ENCODE measurements at regions not wholly inside any gene's neighbourhood (a gene's known extent, or its start where the extent isn't known, plus 50 kb on each side); places are given as distances from the start of the nearest gene placed in this dataset.

GRCh38 chr1:186577633-186578032 is 102.6 kb downstream of the PTGS2 start:
- Histone ChIP-seq H3K27me3 (ENCODE audit: low read depth) (no peaks in the 10 kb centered on the region), H3K4me3 (no peak overlapping the region), H3K4me1 (no peaks in the 10 kb centered on the region), H3K27ac (replicated peaks) (no peak overlapping the region), H3K36me3 (no peaks in the 10 kb centered on the region), H3K9me3 (replicated peaks) (no peaks in the 10 kb centered on the region)
- TF ChIP-seq CTCF (IDR thresholded peaks at IDR 0.05; ENCODE audit: borderline replicate concordance), result no peak
- DNase-seq, result no peak
- intact Hi-C loops (cut with micrococcal nuclease), result no loop called here

GRCh38 chr1:186577216-186577615 is 103.0 kb downstream of the PTGS2 start:
- H3K27ac ChIP-seq (replicated peaks), result no peak overlapping the region
- intact Hi-C loops (cut with micrococcal nuclease), result no loop called here
- H3K36me3 ChIP-seq, result no peaks in the 10 kb centered on the region
- DNase-seq, result no peak
- no peaks in the 10 kb centered on the region for H3K27me3 ChIP-seq (ENCODE audit: low read depth)
- H3K9me3 ChIP-seq (replicated peaks), result no peaks in the 10 kb centered on the region
- no peak overlapping the region for H3K4me3 ChIP-seq
- no peaks in the 10 kb centered on the region for H3K4me1 ChIP-seq
- no peak for TF ChIP-seq CTCF (IDR thresholded peaks at IDR 0.05; ENCODE audit: borderline replicate concordance)

- Histone ChIP-seq H3K9me3 (replicated peaks) (no peaks in the 10 kb centered on the region), H3K4me3 (no peak overlapping the region), H3K27me3 (ENCODE audit: low read depth) (no peaks in the 10 kb centered on the region), H3K27ac (replicated peaks) (no peak overlapping the region), H3K4me1 (no peaks in the 10 kb centered on the region), H3K36me3 (no peaks in the 10 kb centered on the region)
- TF ChIP-seq CTCF (IDR thresholded peaks at IDR 0.05; ENCODE audit: borderline replicate concordance), result no peak
- no peak for DNase-seq
- intact Hi-C loops (cut with micrococcal nuclease), result no loop called here
Observed at GRCh38 chr1:186575348-186575747, 104.9 kb downstream of the PTGS2 start.

GRCh38 chr1:186574926-186575325 is 105.3 kb downstream of the PTGS2 start:
- no peak for TF ChIP-seq CTCF (IDR thresholded peaks at IDR 0.05; ENCODE audit: borderline replicate concordance)
- no peaks in the 10 kb centered on the region for H3K9me3 ChIP-seq (replicated peaks)
- no peaks in the 10 kb centered on the region for H3K36me3 ChIP-seq
- intact Hi-C loops (cut with micrococcal nuclease), result no loop called here
- no peak overlapping the region for H3K27ac ChIP-seq (replicated peaks)
- no peak overlapping the region for H3K4me3 ChIP-seq
- no peaks in the 10 kb centered on the region for H3K27me3 ChIP-seq (ENCODE audit: low read depth)
- DNase-seq, result no peak
- H3K4me1 ChIP-seq, result no peaks in the 10 kb centered on the region

- Histone ChIP-seq H3K27me3 (ENCODE audit: low read depth) (no peaks in the 10 kb centered on the region), H3K9me3 (replicated peaks) (no peaks in the 10 kb centered on the region), H3K4me3 (no peak overlapping the region), H3K36me3 (no peaks in the 10 kb centered on the region), H3K4me1 (no peaks in the 10 kb centered on the region), H3K27ac (replicated peaks) (no peak overlapping the region)
- intact Hi-C loops (cut with micrococcal nuclease), result no loop called here
- no peak for DNase-seq
- TF ChIP-seq CTCF (IDR thresholded peaks at IDR 0.05; ENCODE audit: borderline replicate concordance), result no peak
Observed at GRCh38 chr1:186572509-186572908, 107.7 kb downstream of the PTGS2 start.

- Histone ChIP-seq H3K4me3 (no peak overlapping the region), H3K27me3 (ENCODE audit: low read depth) (no peaks in the 10 kb centered on the region), H3K36me3 (no peaks in the 10 kb centered on the region), H3K27ac (replicated peaks) (no peak overlapping the region), H3K9me3 (replicated peaks) (no peaks in the 10 kb centered on the region), H3K4me1 (no peaks in the 10 kb centered on the region)
- no peak for TF ChIP-seq CTCF (IDR thresholded peaks at IDR 0.05; ENCODE audit: borderline replicate concordance)
- DNase-seq, result no peak
- intact Hi-C loops (cut with micrococcal nuclease), result no loop called here
Observed at GRCh38 chr1:186571771-186572170, 108.5 kb downstream of the PTGS2 start.

Data from left ventricle myocardium inferior (tissue), 1 donor.